Prostate gland (tissue), 2 donors: ENCODE measurements at regions not wholly inside any gene's neighbourhood (a gene's known extent, or its start where the extent isn't known, plus 50 kb on each side); places are given as distances from the start of the nearest gene placed in this dataset.

ENCODE experiments used
- POLR2A ChIP-seq: fragments of 450-650 bp; IDR thresholded peaks from one replicate; pipeline ENCODE4 v1.6.1; 2016; ENCODE audit warnings: antibody characterized with exemption, mild to moderate bottlenecking
- POLR2AphosphoS5 ChIP-seq: sonication (generic); formaldehyde crosslinking; IDR thresholded peaks from one replicate; pipeline ENCODE4 v1.6.1; 2017; ENCODE audit warnings: antibody characterized with exemption
- TF ChIP-seq, protein P1 (sequence below), 4 experiments: fragments of 200-600 bp in 2 of 4; fragments of 450-650 bp in 2 of 4; sonication (generic) in 2 of 4; IDR thresholded peaks; 1 replicate in 3 of 4; 2 replicates in 1 of 4; pipeline ENCODE4 v1.5.1; 2016 to 2019; ENCODE audit warnings: antibody characterized with exemption in 4 of 4, mild to moderate bottlenecking in 2 of 4, moderate library complexity in 2 of 4

DNA sequence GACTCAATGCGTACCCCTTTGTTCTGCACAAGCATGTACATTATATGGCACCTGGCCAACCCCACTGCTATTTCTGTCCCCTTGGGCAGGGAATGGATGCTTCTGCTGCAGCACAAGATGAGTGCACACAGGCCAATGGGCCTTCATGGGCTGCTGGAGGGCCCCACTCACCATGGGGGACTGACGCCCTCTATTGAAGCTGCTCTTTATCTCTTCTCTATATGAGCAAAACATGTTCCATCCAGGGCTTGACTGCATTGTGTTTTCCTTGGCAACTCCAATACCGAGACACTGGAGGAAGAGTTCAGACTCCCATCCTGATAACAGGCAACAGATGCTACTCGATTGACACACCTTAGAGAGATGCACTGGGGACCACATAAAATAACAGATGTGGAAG is 251.6 kb upstream of the NCKAP5 start:
- TF ChIP-seq, protein P1, sequence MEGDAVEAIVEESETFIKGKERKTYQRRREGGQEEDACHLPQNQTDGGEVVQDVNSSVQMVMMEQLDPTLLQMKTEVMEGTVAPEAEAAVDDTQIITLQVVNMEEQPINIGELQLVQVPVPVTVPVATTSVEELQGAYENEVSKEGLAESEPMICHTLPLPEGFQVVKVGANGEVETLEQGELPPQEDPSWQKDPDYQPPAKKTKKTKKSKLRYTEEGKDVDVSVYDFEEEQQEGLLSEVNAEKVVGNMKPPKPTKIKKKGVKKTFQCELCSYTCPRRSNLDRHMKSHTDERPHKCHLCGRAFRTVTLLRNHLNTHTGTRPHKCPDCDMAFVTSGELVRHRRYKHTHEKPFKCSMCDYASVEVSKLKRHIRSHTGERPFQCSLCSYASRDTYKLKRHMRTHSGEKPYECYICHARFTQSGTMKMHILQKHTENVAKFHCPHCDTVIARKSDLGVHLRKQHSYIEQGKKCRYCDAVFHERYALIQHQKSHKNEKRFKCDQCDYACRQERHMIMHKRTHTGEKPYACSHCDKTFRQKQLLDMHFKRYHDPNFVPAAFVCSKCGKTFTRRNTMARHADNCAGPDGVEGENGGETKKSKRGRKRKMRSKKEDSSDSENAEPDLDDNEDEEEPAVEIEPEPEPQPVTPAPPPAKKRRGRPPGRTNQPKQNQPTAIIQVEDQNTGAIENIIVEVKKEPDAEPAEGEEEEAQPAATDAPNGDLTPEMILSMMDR (IDR thresholded peaks at IDR 0.05), result no peak
- no peak for TF ChIP-seq POLR2A
- TF ChIP-seq POLR2AphosphoS5, result no peak
